Activated CD4-positive, alpha-beta memory T cell treated with anti-CD3 and anti-CD28 coated beads for 36 hours (primary cell): ENCODE measurements at regions not wholly inside any gene's neighbourhood (a gene's known extent, or its start where the extent isn't known, plus 50 kb on each side); places are given as distances from the start of the nearest gene placed in this dataset.

ENCODE experiments used
- CTCF ChIA-PET: fragments of 350-600 bp; sonication (Branson Sonifier 250); formaldehyde crosslinking; loops from one replicate; lab custom pipeline; 2021; ENCODE audit warnings: antibody characterized with exemption, inconsistent platforms; lab: Charles Lee
- POLR2A ChIA-PET: fragments of 350-600 bp; sonication (Branson Sonifier 250); formaldehyde crosslinking; loops from one replicate; lab custom pipeline; 2021; ENCODE audit warnings: antibody characterized with exemption; lab: Charles Lee
- DNase-seq: peaks from one replicate; pipeline ENCODE4 v3.0.0-alpha.2; 2020
- H3K27ac Mint-ChIP-seq: one replicate; pipeline ENCODE4 v1.8.0; 2021; ENCODE audit warnings: mixed read lengths
- H3K27me3 Mint-ChIP-seq: one replicate; pipeline ENCODE4 v1.8.0; 2021; ENCODE audit warnings: mixed read lengths
- H3K36me3 Mint-ChIP-seq: one replicate; pipeline ENCODE4 v1.8.0; 2021; ENCODE audit warnings: mixed read lengths
- H3K4me1 Mint-ChIP-seq: one replicate; pipeline ENCODE4 v1.8.0; 2021; ENCODE audit warnings: low read depth, mixed read lengths
- H3K4me3 Mint-ChIP-seq: one replicate; pipeline ENCODE4 v1.8.0; 2021; ENCODE audit warnings: mild to moderate bottlenecking, mixed read lengths
- H3K9me3 Mint-ChIP-seq: one replicate; pipeline ENCODE4 v1.8.0; 2021; ENCODE audit warnings: mixed read lengths
- intact Hi-C: fragments of 100-400 bp; cut with micrococcal nuclease; formaldehyde crosslinking; loops from one replicate; pipeline ENCODE4 v1.15.1; 2023

DNA sequence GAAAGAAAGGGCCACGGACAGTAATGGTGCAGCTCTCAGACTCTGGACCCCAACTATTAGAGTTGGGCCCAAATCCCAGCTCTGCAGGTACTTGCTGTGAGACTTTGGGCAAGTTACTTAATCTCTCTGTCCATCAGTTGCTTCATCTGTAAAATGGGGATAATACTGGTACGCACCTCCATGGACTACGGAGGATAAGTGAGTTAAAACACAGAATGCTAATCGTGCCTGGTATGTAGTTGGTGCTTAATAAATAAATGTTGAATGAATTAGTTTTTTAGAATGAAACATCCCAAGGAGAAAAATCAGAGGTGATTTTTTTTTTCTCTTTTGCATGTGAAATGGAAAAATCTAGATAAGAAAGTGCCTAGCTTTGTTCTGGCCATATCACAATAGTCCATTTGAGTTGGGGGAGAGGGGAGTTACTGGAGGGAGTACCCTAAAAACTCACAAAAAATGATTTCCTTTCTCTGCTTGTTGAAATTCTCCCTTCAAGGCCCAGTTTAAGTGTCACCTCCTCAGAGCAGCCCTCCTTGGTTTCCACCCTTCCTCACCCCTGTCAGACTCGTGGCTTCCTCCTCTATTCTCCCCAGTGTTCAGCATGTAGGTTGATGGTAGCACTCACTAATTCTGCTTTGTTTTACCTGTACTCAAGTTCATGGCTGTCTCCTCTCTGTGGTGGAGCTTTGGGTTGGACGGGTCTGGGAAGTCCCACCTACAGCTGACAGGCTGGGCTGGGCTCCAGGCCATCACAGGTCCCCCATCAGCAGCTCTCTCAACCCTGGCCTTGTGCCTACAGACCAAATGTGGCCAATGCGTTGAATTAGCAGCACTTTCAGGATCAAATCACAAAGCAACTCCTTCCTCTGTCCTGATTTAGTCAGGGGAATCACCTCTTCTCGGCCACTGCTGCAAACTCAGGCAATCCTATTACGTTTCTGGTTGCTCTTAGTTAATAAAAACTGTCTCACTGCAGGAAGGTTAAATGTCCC is 92.8 kb upstream of the TAF1B start:
- POLR2A ChIA-PET, result interaction anchor here (1.4 kb wide), 1 partner anchor 42 kb away, joined by 3 read pairs; no protein-coding TSS in a partner anchor
- H3K9me3 Mint-ChIP-seq, result no peaks in the 10 kb centered on the region
- DNase-seq, result no peak
- H3K27me3 Mint-ChIP-seq, result no peaks in the 10 kb centered on the region
- no peaks in the 10 kb centered on the region for H3K36me3 Mint-ChIP-seq
- peaks cover 74% of the 10 kb centered on the region for H3K4me1 Mint-ChIP-seq
- H3K4me3 Mint-ChIP-seq, result peak overlapping the region; percentile 8
- CTCF ChIA-PET, result interaction anchor here (0.9 to 3.6 kb wide), 7 partner anchors 19 to 133 kb away, joined by 3 to 17 read pairs (median 5); no protein-coding TSS in a partner anchor
- intact Hi-C loops, result loop anchor here (10.0 kb wide), 1 partner anchor 326 kb away; the partner anchor contains the start of genes CPSF3 and ITGB1BP1
- peak overlapping the region; percentile 38 for H3K27ac Mint-ChIP-seq

DNA sequence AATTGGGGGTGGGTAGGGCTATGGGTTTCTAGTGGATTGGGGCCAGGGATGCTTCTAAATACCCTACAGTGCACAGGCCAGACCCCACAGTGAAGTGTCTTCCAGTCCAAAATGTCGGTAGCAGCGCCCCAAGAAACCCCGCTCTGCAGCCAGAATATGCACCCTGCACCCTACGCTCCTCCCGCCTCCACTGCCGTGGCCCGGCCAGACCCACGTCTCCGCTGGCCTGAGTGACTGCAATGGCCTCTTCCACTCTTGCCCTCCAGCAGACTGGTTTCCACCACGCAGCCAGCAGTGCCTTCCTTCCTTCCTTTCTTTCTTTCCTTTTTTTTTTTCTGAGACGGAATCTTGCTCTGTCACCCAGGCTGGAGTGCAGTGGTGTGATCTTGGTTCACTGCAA is 91.4 kb upstream of the TAF1B start:
- ChIA-PET CTCF (interaction anchor here (1.1 to 1.6 kb wide), 2 partner anchors 18 to 19 kb away, joined by 3 to 7 read pairs; no protein-coding TSS in a partner anchor), POLR2A (interaction anchor here (1.1 to 2.8 kb wide), 3 partner anchors 30 to 157 kb away, joined by 3 to 23 read pairs (median 5); no protein-coding TSS in a partner anchor)
- Mint-ChIP-seq H3K27ac (peak overlapping the region; percentile 14), H3K4me1 (peaks cover 74% of the 10 kb centered on the region), H3K4me3 (peak overlapping the region; percentile 68), H3K36me3 (no peaks in the 10 kb centered on the region), H3K27me3 (no peaks in the 10 kb centered on the region), H3K9me3 (no peaks in the 10 kb centered on the region)
- no peak for DNase-seq
- intact Hi-C loops, result loop anchor here (1.0 to 10.0 kb wide), 5 partner anchors 30 to 327 kb away; partner anchors contain the start of genes CPSF3, ITGB1BP1 and YWHAQ

DNA sequence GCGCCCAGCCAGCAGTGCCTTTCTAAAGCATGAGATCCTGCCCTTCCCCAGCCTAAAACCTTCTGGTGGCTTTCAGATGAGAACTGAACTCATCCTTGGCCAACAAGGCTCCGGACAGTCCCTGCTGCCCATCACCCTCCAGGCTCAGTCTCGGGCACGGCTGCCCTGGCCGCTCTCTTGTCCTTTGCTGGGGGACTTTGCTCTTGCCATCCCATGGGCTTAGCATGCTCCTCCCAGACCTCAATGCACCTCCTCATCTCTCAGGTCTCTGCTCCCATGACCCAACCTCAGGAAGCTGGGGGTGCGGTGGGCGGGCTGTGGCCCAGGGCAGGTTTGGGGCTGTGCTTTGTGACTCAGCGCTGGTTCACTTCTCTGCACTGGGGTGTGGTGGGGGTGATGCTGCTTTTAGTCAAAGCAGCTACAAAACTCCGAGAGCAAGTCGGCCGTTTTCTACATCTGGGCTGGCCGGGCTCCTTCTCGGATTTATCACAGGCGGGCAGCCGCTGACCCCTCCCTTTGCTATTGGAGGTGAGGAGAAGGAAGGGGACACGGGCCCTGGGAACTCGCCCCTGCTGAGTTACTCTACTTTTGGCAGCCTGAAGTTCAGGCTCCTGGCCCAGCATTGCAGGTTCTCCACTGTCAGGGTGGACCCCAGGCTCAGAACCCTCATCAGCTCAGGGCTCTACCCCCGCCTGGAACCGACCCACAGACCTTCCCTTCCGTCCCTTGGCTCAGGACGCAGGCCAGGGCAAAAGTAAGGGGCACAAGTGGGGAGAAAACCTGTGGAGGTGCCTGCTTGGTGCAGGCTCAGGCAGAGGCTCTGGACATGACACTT is 90.6 kb upstream of the TAF1B start:
- DNase-seq, result peak; percentile 97
- intact Hi-C loops, result loop anchor here (1.0 to 10.0 kb wide), 12 partner anchors 11 to 328 kb away; partner anchors contain the start of genes CPSF3, ITGB1BP1 and YWHAQ
- H3K27me3 Mint-ChIP-seq, result no peaks in the 10 kb centered on the region

DNA sequence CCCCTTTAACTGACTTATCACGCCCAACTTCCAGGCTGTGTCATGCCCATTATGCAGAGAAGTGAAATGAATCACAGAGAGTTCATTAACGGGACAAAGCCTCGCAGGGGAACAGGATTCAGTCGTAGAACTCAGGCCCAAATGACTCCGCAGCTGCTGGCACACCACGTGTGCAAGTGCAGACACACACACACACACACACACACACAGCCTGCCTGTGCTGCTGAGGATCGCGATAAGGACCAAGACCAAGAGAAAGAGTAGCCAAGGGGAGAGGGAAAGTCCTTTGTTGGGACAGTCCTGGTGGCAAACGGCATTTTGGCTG is 90.0 kb upstream of the TAF1B start:
- Mint-ChIP-seq H3K27me3 (no peaks in the 10 kb centered on the region), H3K36me3 (no peaks in the 10 kb centered on the region), H3K4me1 (peaks cover 70% of the 10 kb centered on the region), H3K9me3 (no peaks in the 10 kb centered on the region), H3K27ac (peak overlapping the region; percentile 91), H3K4me3 (peak overlapping the region; percentile 68)
- peak; percentile 90 for DNase-seq
- ChIA-PET CTCF (interaction anchor here (1.0 to 3.3 kb wide), 5 partner anchors 16 to 124 kb away, joined by 3 to 28 read pairs (median 5); no protein-coding TSS in a partner anchor), POLR2A (interaction anchor here (0.8 to 3.8 kb wide), 17 partner anchors 8 to 260 kb away, joined by 3 to 28 read pairs (median 8); partner anchors contain the start of genes ADAM17 and YWHAQ)
- intact Hi-C loops, result loop anchor here (1.0 to 10.0 kb wide), 8 partner anchors 10 to 328 kb away; partner anchors contain the start of genes CPSF3 and ITGB1BP1

More for the DNA sequence above, 90.6 kb upstream of the TAF1B start:
- Mint-ChIP-seq H3K4me1 (peaks cover 75% of the 10 kb centered on the region), H3K9me3 (no peaks in the 10 kb centered on the region), H3K4me3 (peak overlapping the region; percentile 68), H3K27ac (peak overlapping the region; percentile 91), H3K36me3 (no peaks in the 10 kb centered on the region)
- ChIA-PET CTCF (interaction anchor here (1.0 to 3.3 kb wide), 5 partner anchors 16 to 123 kb away, joined by 3 to 28 read pairs (median 5); no protein-coding TSS in a partner anchor), POLR2A (interaction anchor here (0.8 to 3.8 kb wide), 20 partner anchors 9 to 259 kb away, joined by 3 to 28 read pairs (median 6); partner anchors contain the start of genes ADAM17 and YWHAQ)

DNA sequence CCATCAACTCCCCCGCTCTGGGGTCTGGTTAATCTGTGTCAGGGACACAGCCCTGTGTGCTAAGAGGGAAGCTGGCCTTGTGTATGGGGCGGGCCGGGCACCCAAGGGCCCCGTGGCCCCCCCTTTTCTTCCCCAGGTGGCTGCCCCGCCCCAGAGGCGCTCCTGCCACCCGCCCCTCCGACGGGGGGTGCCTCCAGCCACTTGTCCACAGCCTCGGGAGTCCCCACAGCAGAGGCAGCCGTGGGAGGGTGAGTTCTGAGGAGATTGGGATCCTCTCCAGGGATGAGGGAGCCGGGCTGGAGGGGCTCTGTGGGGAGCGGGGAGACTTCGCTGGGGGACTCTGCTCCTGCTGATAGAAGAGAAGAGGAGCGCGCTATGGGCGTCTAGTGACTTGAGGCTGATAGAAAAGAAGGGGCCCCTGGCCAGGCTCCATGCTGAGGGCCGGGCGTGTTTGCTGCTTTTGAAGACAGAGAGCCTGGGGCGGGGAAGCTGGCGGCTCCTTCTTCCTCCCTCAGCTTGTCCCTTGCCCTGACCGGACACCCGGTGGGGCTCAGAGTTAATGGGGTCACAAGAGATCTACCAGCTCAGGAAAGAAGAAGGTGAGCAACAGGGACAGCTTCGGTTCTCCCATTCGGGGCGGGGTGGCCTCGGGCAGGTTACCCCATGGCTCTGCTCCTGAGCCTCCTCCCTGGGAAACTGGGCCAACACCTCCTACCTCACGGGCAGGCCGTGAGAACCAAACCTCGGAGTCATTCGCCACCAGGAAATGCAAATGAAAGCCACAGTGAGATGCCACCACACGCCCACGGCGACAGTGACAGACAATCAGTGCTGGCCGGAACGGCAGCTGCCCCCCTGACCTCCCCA is 89.4 kb upstream of the TAF1B start:
- Mint-ChIP-seq H3K27ac (peak overlapping the region; percentile 91), H3K27me3 (no peaks in the 10 kb centered on the region), H3K4me1 (peaks cover 67% of the 10 kb centered on the region), H3K4me3 (peak overlapping the region; percentile 68), H3K36me3 (no peaks in the 10 kb centered on the region), H3K9me3 (no peaks in the 10 kb centered on the region)
- POLR2A ChIA-PET, result interaction anchor here (0.8 to 3.8 kb wide), 14 partner anchors 8 to 198 kb away, joined by 3 to 28 read pairs (median 12); partner anchors contain the start of genes ADAM17 and YWHAQ
- CTCF ChIA-PET, result interaction anchor here (0.8 to 3.3 kb wide), 8 partner anchors 15 to 124 kb away, joined by 3 to 28 read pairs (median 5); no protein-coding TSS in a partner anchor
- intact Hi-C loops, result loop anchor here (1.0 to 10.0 kb wide), 8 partner anchors 9 to 329 kb away; partner anchors contain the start of genes CPSF3 and ITGB1BP1
- peak; percentile 89 for DNase-seq

DNA sequence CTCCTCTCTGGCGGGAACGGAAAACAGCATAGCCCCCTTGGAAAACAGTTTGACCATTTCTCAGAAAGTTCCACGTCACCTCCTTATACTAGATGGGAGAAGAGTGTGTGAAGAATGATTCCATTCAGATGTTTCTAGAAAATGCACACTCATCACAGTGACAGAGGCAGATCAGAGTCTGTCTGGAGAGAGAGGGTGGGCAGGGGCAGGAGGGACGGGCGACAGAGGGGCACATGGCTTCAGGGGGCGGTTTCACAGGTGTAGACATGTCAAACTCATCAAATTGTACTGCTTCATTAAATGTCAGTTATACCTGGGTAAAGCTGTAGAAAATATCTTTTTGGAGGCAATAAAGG is 88.8 kb upstream of the TAF1B start:
- ChIA-PET POLR2A (interaction anchor here (0.7 to 3.8 kb wide), 12 partner anchors 9 to 201 kb away, joined by 3 to 28 read pairs (median 10); partner anchors contain the start of genes ADAM17 and YWHAQ), CTCF (interaction anchor here (0.8 to 3.3 kb wide), 5 partner anchors 9 to 46 kb away, joined by 3 to 28 read pairs (median 3); no protein-coding TSS in a partner anchor)
- intact Hi-C loops, result loop anchor here (10.0 kb wide), 1 partner anchor 330 kb away; the partner anchor contains the start of genes CPSF3 and ITGB1BP1
- no peak for DNase-seq
- H3K4me3 Mint-ChIP-seq, result peak overlapping the region; percentile 68
- H3K27ac Mint-ChIP-seq, result peak overlapping the region; percentile 76
- H3K4me1 Mint-ChIP-seq, result peaks cover 64% of the 10 kb centered on the region
- H3K9me3 Mint-ChIP-seq, result no peaks in the 10 kb centered on the region
- no peaks in the 10 kb centered on the region for H3K27me3 Mint-ChIP-seq
- H3K36me3 Mint-ChIP-seq, result no peaks in the 10 kb centered on the region

DNA sequence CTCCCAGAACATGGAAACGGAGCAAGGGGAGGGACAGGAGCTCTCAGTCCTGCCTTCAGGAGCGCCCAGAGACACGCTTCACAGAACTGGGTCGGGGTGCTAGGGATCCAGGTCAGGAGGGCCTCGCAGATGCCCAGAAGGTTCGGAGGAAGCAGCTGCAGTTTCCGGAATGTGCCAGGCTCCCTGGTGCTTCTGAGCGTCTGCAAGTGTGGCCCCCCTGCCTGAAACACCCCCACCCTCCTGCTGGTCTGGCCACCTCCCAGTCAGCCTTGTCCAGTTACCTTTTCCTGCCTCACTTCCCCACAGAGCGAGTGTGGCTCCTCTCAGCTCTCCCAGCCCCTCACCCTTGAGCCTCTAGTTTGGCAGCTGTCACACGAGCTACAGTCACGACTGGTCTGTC is 88.3 kb upstream of the TAF1B start:
- H3K27me3 Mint-ChIP-seq, result no peaks in the 10 kb centered on the region
- POLR2A ChIA-PET, result interaction anchor here (0.7 to 3.8 kb wide), 7 partner anchors 9 to 202 kb away, joined by 3 to 28 read pairs (median 13); partner anchors contain the start of gene YWHAQ
- peaks cover 63% of the 10 kb centered on the region for H3K4me1 Mint-ChIP-seq
- no peak for DNase-seq
- no peaks in the 10 kb centered on the region for H3K9me3 Mint-ChIP-seq
- H3K36me3 Mint-ChIP-seq, result no peaks in the 10 kb centered on the region
- peak overlapping the region; percentile 5 for H3K4me3 Mint-ChIP-seq
- intact Hi-C loops, result loop anchor here (10.0 kb wide), 1 partner anchor 330 kb away; the partner anchor contains the start of genes CPSF3 and ITGB1BP1
- CTCF ChIA-PET, result interaction anchor here (0.8 to 3.3 kb wide), 4 partner anchors 9 to 45 kb away, joined by 3 to 28 read pairs (median 4); no protein-coding TSS in a partner anchor
- H3K27ac Mint-ChIP-seq, result peak overlapping the region; percentile 76

DNA sequence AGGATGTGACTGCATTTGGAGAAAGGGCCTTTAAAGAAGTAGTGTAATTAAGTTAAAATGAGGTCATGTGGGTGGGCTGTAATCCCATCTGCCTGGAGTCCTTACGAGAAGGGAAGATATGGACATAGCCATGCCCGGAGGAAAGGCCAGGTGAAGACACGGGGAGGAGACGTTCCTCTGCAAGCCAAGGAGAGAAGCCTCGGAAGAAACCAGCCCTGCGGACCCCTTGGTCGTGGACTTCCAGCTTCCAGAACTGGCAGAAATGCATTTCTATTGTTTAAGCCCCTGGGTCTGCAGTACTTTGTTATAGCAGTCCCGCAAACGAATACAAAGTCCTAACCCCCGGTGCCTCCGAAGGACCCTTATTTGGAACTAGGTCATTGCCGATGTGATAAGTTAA is 87.6 kb upstream of the TAF1B start:
- CTCF ChIA-PET, result interaction anchor here (1.1 to 1.8 kb wide), 2 partner anchors 8 to 43 kb away, joined by 3 to 5 read pairs; no protein-coding TSS in a partner anchor
- Mint-ChIP-seq H3K36me3 (no peaks in the 10 kb centered on the region), H3K9me3 (no peaks in the 10 kb centered on the region), H3K4me1 (peaks cover 63% of the 10 kb centered on the region), H3K4me3 (no peak overlapping the region), H3K27ac (no peak overlapping the region), H3K27me3 (no peaks in the 10 kb centered on the region)
- DNase-seq, result no peak
- intact Hi-C loops, result loop anchor here (10.0 kb wide), 1 partner anchor 331 kb away; the partner anchor contains the start of genes CPSF3 and ITGB1BP1
- POLR2A ChIA-PET, result interaction anchor here (1.0 to 3.8 kb wide), 3 partner anchors 47 to 203 kb away, joined by 3 to 28 read pairs (median 26); partner anchors contain the start of gene YWHAQ

DNA sequence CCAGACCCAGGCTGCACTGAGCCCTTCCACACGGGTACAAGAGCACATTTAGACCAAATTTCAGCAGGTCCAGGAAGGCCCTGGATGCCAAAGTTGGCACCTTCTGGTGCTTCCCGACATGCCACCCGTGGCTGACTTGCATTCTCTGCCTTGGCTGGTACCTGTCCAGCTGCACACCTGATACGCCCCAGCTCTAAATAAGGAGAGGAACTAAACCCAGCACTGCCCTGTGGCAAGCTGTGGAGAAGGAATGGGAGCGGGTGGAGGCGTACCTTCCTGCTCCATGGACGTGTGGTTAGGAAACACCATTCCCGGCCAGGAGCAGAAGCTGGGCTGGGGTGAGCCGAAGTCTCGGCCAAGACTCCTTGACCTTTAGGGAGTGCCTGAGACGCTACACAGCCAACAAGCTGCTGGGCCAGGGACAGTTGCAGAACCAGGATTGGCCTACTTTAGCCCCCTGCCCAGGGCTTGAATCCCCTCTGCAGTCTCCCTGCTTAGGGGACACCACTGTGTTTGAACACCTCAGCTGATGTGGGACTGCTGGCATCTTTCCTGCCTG is 86.5 kb upstream of the TAF1B start:
- Mint-ChIP-seq H3K9me3 (no peaks in the 10 kb centered on the region), H3K36me3 (no peaks in the 10 kb centered on the region), H3K4me3 (no peak overlapping the region), H3K27me3 (no peaks in the 10 kb centered on the region), H3K27ac (no peak overlapping the region), H3K4me1 (peaks cover 58% of the 10 kb centered on the region)
- CTCF ChIA-PET, result interaction anchor here (1.4 kb wide), 1 partner anchor 14 kb away, joined by 7 read pairs; no protein-coding TSS in a partner anchor
- no peak for DNase-seq
- POLR2A ChIA-PET, result interaction anchor here (1.2 kb wide), 1 partner anchor 102 kb away, joined by 4 read pairs; no protein-coding TSS in a partner anchor
- intact Hi-C loops, result loop anchor here (10.0 kb wide), 1 partner anchor 332 kb away; the partner anchor contains the start of genes CPSF3 and ITGB1BP1
